DMS114 treated with DMSO at 0.1 percent for 48 hours (cell line): ENCODE measurements at regions not wholly inside any gene's neighbourhood (a gene's known extent, or its start where the extent isn't known, plus 50 kb on each side); places are given as distances from the start of the nearest gene placed in this dataset.

Experiments
- DNase-seq: peaks from one replicate; lab custom pipeline; 2025; ENCODE audit not compliant: unreplicated experiment; lab: John Stamatoyannopoulos, UW

- no peak for DNase-seq
Observed at GRCh38 chr4:12231098-12231497, 802.4 kb upstream of the HS3ST1 start.

- no peak for DNase-seq
Observed at GRCh38 chr4:12221031-12221430, 792.3 kb upstream of the HS3ST1 start.

GRCh38 chr4:12211636-12212035 is 782.9 kb upstream of the HS3ST1 start:
- no peak for DNase-seq

GRCh38 chr4:12207396-12207795 is 778.7 kb upstream of the HS3ST1 start:
- DNase-seq, result no peak

- DNase-seq, result no peak
Observed at GRCh38 chr4:12206091-12206490, 777.4 kb upstream of the HS3ST1 start.

- no peak for DNase-seq
Observed at GRCh38 chr4:12203945-12204344, 775.3 kb upstream of the HS3ST1 start.

- DNase-seq, result no peak
Observed at GRCh38 chr4:12200226-12200625, 771.5 kb upstream of the HS3ST1 start.

- DNase-seq, result no peak
Observed at GRCh38 chr4:12186526-12186925, 757.8 kb upstream of the HS3ST1 start.

- no peak for DNase-seq
Observed at GRCh38 chr4:12178614-12179610, 750.2 kb upstream of the HS3ST1 start.

- no peak for DNase-seq
Observed at GRCh38 chr4:12177416-12177815, 748.7 kb upstream of the HS3ST1 start.

GRCh38 chr4:12173496-12173895 is 744.8 kb upstream of the HS3ST1 start:
- no peak for DNase-seq

GRCh38 chr4:12172198-12172973 is 743.7 kb upstream of the HS3ST1 start:
- DNase-seq, result no peak

- DNase-seq, result no peak
Observed at GRCh38 chr4:12170308-12170707, 741.6 kb upstream of the HS3ST1 start.

- DNase-seq, result no peak
Observed at GRCh38 chr4:12165616-12166015, 736.9 kb upstream of the HS3ST1 start.

- no peak for DNase-seq
Observed at GRCh38 chr4:12146339-12146738, 717.6 kb upstream of the HS3ST1 start.

- no peak for DNase-seq
Observed at GRCh38 chr4:12145768-12146167, 717.1 kb upstream of the HS3ST1 start.

GRCh38 chr4:12145106-12145505 is 716.4 kb upstream of the HS3ST1 start:
- no peak for DNase-seq

- DNase-seq, result no peak
Observed at GRCh38 chr4:12144051-12144450, 715.4 kb upstream of the HS3ST1 start.

- no peak for DNase-seq
Observed at GRCh38 chr4:12140864-12141263, 712.2 kb upstream of the HS3ST1 start.

- no peak for DNase-seq
Observed at GRCh38 chr4:12139296-12139695, 710.6 kb upstream of the HS3ST1 start.

GRCh38 chr4:12138488-12138887 is 709.8 kb upstream of the HS3ST1 start:
- DNase-seq, result no peak

- no peak for DNase-seq
Observed at GRCh38 chr4:12137575-12137974, 708.9 kb upstream of the HS3ST1 start.
